ENCODE measurements at regions not wholly inside any gene's neighbourhood (a gene's known extent, or its start where the extent isn't known, plus 50 kb on each side); places are given as distances from the start of the nearest gene placed in this dataset.

DNA sequence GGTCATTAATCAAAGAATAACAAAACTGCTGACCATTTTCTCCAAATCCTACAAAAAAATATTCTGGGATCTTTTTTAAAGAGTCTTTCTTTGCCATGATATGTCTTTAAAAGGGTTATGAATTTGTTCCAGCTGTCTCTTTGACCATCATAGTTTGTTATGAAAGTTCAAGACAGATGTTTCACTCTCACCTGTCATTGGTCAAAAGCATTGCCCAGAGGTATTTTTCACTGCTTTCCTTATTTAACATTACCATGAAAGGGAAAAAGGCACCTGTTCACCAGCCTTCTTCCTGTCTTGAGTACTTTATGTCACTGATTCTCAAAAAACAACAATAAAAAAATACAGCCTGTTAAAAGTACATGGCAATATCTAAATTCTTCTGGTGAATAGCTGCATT, 643.8 kb downstream of the FAT4 start:
- TF ChIP-seq, protein P1, sequence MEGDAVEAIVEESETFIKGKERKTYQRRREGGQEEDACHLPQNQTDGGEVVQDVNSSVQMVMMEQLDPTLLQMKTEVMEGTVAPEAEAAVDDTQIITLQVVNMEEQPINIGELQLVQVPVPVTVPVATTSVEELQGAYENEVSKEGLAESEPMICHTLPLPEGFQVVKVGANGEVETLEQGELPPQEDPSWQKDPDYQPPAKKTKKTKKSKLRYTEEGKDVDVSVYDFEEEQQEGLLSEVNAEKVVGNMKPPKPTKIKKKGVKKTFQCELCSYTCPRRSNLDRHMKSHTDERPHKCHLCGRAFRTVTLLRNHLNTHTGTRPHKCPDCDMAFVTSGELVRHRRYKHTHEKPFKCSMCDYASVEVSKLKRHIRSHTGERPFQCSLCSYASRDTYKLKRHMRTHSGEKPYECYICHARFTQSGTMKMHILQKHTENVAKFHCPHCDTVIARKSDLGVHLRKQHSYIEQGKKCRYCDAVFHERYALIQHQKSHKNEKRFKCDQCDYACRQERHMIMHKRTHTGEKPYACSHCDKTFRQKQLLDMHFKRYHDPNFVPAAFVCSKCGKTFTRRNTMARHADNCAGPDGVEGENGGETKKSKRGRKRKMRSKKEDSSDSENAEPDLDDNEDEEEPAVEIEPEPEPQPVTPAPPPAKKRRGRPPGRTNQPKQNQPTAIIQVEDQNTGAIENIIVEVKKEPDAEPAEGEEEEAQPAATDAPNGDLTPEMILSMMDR (IDR thresholded peaks at IDR 0.05; ENCODE audit: extremely low read depth in 1 of 2, insufficient read depth in 1 of 2, low read depth in 1 of 2, low read length in 2 of 2), result no peak
- TF ChIP-seq POLR2A (IDR thresholded peaks at IDR 0.05; ENCODE audit: low read depth, low read length), result no peak
